GM18873 (cell line): ENCODE measurements at regions not wholly inside any gene's neighbourhood (a gene's known extent, or its start where the extent isn't known, plus 50 kb on each side); places are given as distances from the start of the nearest gene placed in this dataset.

Experiments
- ATAC-seq: cut with Tn5 transposase; IDR thresholded peaks from one replicate; pipeline ENCODE4 v1.9.1; 2021; ENCODE audit warnings: mild to moderate bottlenecking, moderate library complexity, moderate number of reproducible peaks; ENCODE audit not compliant: unreplicated experiment, low FRiP score

GRCh38 chr20:24081077-24081476, 92.5 kb upstream of the GGTLC1 start:
- ATAC-seq = no peak

DNA sequence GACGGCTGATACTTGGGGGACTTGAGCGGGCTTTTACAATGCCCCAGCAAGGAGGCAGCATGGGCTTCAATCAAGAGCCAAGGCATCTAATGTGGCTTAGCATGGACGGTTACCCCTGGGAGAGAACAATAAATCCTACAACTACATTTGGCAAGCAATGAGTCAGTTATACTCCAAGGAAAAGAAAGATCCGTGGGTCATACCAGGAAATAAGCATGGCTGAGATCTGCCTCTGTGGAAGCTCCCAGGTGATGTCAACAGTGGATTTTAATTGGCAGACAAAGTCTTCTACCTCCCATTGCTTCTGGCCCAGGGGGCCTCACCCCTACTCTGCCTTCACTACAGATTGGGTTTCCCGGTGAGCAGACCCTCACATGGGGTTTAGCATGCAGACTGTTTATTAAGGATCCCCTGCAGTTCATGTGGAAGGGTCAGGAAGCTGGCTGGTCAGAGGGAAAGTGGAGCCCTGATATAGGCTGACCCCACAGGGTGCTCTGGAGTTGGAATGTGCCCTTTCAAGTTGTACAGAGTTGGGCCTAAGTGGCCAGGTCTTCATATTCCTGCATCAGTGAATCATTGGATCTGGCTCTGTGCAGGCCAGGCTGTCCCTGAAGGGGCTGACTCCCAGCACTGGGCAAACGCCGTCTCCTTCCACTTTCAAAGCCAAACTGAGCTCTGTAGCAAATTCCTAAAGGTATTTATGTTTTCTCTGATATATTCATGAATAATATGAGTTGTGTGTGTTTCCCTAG, 91.3 kb upstream of the GGTLC1 start:
- no peak for ATAC-seq

GRCh38 chr20:24077145-24077544, 88.6 kb upstream of the GGTLC1 start:
- ATAC-seq = no peak

DNA sequence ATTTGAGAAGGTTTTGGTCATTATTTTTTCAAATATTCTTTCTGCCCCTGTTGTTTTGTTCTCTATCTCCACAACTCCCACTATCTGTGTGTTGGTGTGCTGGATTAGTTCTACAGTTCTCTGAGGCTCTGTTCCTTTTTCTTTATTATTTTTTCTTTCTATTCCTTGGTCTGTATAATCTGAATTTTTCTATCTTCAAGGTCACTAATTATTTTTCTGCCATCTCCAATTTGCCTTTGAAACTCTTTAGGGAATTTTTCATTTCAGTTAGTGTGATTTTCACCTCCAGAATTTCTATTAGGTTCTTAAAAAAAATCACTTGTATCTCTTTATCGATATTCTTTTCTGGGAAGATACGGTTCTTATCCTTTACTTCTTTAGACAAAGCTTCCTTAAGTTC, 82.1 kb upstream of the GGTLC1 start:
- ATAC-seq = no peak

- ATAC-seq = no peak
These were observed 77.6 kb upstream of the GGTLC1 start for GRCh38 chr20:24066076-24066700.

DNA sequence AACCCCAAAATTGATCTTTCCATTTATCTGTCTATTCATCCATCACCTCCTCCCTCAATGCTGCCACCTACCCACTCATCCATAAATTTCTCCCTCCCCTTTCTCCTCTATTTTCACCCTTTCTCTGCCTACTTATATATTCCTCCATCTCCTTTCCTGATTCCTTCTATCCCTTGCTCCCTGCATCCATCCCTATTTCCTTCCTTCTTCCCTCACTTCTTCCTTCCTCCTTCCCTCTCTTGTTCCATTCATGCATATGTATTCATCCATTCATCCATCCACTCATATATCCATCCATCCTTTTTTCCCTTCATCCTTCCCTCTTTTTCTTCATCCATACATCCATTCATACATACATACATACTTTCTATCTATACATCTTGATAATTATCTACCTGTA, 76.3 kb upstream of the GGTLC1 start:
- ATAC-seq = no peak

- no peak for ATAC-seq
These were observed 75.5 kb upstream of the GGTLC1 start for GRCh38 chr20:24064092-24064491.

DNA sequence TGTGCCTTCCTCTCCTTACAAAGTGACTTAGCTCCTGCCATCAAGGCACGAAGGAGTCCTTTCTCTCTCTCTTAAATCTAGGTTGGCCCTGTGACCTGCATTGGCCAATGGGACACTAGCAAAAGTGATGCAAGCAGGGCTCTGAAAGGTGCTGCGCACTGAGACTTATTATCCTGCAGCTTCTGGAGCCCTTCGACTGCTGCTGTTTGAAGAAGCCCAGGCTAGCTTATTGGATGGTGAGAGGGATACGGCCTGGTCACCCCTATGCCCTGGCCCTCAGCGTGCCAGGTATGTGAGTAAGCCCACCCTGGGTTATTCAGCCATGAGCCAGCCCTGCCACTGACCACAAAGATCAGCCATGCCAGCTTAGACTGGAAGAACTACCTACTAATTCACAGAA, 74.5 kb upstream of the GGTLC1 start:
- no peak for ATAC-seq

GRCh38 chr20:24060851-24061590, 72.4 kb upstream of the GGTLC1 start:
- no peak for ATAC-seq

DNA sequence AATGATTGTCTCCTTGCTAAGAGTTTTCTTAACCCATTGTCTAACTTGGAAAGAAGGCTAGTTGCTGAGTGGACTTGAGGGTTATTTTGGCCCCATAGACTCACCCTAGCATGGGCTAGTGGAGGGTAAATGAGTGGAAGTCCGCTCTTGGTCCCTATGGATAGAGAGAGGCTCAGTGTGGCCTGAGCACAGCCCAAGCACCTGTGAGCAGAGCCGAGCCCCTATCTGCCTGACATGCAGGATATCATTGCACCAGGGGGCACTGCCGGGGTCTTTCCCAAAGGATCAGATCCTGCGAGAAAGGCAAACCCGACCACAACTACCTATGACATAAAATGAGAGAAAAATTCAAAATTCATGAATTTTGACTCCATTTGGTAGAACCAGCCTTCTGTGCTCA, 70.6 kb upstream of the GGTLC1 start:
- ATAC-seq = no peak

DNA sequence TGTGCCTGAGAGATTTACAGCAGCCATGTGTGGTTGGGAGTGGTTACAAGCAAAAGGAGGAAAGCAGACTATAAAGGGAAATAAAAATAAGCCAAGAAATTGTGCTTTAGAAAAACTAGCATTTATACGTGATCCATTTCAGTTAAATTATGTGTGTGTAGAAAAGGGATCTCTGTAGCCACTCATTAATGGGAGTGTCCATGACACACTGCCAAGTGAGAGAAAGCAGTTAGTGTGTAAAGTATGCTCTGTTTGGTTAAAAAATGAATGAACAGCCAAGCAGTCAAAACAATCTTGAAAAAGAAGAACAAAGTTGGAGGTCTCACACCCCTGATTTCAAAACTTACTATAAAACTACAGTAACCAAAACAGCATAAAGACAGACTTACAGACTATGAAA, 67.9 kb upstream of the GGTLC1 start:
- no peak for ATAC-seq

DNA sequence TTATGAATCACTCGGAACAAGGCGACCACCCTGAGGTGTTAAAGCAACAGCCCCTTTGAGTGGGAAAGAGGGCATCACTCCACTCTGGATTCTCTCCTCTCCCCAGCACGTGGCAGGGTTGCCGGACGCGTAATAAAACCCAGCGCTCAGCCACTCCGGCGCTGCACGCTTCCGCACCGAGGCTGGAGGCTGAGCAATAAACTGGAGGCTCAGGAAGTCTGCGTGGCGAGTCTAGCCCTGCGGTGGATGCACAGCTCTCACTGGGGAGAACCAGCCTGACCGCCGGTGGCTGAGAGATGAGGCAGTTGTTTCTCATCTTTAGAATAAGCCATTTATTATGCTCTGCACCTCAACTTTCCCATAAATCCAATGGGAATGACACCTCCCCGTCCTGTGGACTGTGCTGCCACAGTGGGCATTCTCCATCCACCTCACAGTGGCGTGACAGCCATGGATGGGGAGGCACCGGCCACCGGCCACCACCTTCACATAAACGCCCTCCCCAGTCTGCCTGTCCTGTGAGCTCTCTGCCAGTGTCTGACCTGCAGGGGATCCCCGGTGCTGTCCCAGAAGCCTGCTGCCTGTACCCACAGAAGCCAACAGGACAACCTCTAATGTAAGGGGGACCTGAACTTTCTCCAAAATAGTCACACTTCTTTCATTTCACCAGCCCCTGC, 64.2 kb upstream of the GGTLC1 start:
- no peak for ATAC-seq

DNA sequence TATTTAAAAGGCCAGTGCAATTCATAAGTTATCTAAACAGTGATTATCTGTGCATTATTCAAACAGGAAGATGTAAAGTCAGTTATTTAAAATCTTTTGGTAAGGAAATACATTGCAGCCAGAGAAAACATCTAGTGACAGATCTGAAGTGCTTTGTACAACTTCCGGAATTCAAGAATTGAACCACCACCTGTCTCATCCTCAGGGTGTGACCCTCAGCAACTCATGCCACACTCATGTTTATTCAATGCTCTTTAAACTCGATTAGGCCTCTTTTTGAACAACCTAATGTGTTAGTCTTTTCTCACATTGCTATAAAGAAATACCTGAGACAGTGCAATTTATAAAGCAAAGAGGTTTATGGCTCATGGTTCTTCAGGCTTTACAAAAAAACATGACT, 62.6 kb upstream of the GGTLC1 start:
- ATAC-seq = no peak

DNA sequence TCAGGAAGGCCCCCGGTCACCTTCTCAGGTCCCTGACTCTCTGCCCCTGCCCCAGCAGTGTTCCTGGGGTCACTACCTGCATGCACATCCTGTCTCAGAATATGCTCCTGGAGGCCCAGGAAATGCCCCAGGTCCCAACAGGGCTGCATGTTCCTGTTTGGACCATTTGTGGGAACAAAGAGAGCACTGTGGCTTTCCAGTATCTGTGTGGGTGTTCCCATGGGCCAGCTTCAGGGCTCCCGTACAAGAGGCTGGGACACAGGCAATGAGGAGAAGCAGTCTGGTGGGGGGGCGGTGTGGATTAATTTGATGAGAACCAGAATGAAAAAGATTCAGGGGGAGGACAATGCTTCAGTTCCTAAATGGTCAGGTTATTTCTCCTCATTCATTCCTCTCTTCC, 61.5 kb upstream of the GGTLC1 start:
- ATAC-seq = no peak

GRCh38 chr20:24049081-24049480, 60.5 kb upstream of the GGTLC1 start:
- no peak for ATAC-seq

DNA sequence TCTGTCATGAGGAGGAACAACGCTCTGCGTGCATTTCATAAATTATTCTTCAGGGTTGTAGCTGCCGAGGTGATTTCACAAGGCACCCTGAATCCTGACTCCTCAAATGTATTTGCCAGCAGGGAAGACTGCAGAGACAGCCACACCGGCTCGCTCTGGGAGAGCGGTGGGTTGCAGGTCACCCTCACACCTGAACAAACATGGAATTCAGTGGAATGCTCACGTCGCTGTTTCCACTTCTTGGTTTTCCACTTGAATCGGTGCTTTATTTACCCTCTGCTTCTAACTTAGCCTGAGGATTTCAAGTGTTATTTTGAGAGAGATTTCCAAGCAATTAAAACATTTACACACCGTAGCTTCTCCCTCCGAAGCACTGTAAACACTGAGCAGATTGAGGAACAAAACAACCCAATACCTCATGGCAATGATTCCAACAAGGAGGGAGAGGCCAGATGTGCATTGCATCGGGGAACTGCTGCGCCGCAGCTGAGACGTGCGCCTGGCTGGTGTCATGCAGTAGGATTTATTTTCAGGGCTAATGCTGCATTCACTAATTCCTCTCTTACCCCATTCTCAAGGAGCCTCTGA, 59.5 kb upstream of the GGTLC1 start:
- ATAC-seq = no peak

- ATAC-seq = no peak
These were observed 58.3 kb upstream of the GGTLC1 start for GRCh38 chr20:24046888-24047287.

- ATAC-seq = no peak
These were observed 57.2 kb upstream of the GGTLC1 start for GRCh38 chr20:24045621-24046318.

DNA sequence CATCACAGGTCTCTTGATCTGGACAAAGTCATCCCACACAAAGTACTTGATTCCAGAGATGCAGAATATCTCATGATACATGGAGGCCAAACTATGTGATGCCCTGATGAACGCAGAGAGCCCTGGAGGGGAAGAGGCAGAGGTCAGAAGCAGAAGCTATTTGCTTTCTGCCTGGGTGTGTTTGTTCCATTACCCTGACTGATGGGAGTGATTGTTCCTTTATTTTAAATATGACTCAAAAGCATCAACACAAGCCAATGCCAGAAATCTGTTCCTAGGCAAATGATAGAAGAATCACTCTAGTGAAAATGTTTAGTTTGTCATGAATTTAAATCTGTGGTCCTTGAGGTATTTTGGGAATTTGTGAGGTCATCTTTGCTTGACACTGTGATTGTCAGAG, 54.7 kb upstream of the GGTLC1 start:
- ATAC-seq = no peak

- no peak for ATAC-seq
These were observed 54.1 kb upstream of the GGTLC1 start for GRCh38 chr20:24042646-24043045.
